Fibroblast of skin of right biceps (primary cell): ENCODE measurements at regions not wholly inside any gene's neighbourhood (a gene's known extent, or its start where the extent isn't known, plus 50 kb on each side); places are given as distances from the start of the nearest gene placed in this dataset.
A peak's percentile ranks its signal among the peaks of the same experiment; 100 is the strongest.

ENCODE experiments used
- DNase-seq: peaks from one replicate; pipeline ENCODE4 v3.0.0-alpha.2; 2013

DNA sequence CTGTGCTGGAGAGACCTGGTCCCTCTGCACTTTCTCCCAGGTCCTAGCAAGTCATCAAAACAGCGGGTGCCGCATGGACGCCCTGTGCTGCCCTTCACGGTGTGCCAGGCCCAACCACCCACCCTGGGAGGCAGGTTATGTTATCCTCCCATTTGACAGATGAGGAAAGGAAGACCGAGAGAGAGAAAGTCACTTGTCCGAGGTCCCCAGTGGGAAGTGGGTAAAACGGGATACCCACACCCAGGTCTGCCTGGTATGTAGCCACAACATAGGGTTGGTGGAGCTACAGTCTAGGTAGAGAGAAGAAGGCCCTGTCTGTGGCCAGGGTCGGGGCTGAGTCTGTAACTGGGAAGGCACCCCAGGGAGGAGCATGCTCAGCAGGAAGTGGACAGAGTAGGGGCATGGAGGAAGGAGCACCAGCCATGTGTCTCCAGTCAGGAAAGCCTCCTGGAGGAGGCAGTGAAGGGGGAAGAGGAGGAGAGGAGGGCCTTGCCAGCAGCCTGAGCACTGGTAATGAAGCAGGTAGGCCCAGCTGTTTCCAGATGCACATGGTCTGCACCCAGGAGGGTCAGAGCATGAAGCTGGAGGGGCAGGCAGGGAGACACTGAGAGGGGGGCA is 98.4 kb downstream of the ZFP36L2 start:
- no peak for DNase-seq

DNA sequence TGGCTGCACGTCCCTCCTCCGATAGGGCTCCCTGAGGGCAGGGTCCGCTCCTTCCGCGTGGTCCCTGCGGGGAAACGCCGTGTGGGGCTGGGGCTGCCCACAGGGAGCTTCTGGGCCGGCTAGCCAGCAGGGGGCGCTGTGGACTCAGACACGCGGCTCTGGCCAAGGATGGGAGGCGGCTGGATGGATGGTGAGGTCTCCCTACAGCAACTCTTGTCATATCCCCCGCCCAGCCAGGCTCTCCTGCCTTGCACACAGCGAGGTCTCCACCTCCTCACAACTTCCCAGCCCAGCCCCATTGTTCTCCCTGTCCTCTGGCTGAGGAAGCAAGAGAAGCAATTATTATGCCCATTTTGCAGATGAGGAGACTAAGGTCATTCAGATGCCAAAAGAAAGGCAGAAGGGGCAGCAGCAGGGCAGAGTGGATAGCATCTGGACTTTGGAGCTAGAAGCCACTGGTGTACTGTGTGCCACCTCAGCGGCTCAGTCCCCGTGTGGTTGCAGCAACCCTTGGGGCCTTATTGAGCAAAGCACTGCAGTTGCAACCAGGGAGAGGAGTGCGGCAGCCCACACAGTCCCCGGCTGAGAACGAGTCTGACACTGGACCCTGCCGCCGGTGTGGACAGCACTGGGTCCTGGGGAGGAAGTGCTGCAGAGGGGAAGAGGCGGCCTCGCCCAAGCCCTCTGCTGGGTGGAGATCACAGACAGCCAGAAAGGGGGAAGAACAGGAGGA is 99.0 kb downstream of the ZFP36L2 start:
- DNase-seq, result peak; percentile 50

GRCh38 chr2:43126817-43127207 is 99.6 kb downstream of the ZFP36L2 start:
- no peak for DNase-seq

DNA sequence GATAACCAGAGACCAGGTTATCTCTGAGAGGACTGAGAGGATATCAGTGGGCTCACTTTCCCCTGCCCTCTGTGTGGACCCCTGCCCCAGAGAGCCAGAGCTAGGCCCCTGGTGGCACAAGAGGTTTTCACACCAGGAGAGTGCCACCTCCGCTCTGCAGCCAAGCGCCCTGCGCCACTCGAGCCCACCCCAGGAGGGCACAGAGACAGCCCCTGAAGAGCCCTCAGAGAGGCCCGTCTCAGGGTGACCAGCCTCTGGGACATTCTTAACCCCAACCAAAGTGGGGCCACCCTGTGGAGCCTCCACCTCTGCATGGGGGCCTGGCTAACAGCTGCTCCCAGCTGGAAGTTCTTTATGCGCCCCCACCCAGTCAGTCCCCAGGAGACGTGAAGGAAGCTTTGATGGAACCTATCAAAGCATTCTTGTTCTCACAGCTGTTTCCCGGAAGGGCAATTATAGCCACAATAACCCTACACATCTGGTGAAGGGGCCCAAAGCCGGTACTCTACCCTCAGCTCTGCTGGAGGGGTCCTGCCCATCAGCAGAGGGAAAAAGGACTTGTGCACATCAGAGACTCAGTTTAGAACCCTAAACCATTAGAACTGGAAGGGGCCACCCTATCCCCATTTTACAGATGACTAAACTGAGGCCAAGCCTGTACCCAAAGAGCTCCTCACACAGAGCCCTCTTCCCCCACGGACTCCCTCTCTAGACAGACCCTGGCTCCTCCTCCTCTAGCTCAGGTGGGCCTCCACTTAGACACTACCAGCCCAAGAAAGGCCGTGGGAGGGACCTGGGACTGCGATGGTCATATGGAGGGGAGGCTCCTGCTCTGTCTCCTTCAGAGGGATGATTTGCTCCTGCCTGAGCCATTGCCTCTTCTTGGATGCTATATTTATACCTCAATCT is 101.1 kb downstream of the ZFP36L2 start:
- no peak for DNase-seq

DNA sequence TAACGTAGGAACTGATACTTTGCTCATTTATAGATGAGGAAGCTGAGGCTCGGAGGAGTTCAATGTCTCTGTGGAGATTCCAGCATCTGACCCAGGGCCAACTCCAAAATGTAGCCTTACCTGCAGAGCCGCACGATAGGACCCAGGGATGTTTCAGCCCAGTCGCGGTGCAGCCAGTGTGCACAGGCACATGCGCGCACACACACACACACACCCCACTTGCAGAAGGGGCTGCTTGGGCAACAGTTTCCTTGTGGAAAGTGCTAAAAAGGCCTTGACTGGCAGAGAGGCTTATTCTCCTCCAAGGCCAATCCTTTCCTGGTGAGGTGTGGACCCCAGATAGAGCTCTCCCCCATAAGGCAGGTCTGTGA is 101.7 kb downstream of the ZFP36L2 start:
- DNase-seq, result no peak

DNA sequence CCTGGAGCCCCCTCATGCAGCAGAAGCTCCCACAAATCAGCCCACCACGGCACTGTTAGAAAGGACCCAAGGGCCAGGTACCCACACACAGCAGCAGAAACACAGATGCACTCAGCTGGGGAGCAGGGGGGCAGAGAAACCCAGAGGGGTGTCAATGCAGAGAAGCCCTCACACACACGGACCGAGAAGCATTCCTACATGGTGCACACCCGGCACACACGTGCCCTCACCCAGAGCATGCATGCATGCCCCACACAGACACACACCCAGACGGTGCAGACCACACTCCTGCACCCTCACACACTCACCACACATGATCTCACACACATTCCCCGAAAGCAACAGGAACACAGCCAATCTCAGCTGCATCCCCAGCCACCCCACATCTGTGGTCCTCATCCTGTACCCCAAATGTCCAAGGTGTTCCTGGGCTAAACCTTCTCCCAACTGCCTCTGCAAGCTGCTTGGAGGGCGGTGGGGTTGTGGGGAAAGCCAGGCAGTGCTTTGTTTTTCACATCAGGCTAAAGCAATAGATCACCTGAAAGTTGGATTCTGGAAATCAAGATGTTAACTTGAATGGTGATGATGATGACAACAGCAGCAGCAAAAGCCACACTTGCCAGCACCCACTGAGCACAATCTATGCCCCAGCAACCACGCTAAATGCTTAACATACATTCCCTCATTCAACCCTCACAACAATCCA is 102.3 kb downstream of the ZFP36L2 start:
- DNase-seq, result no peak

GRCh38 chr2:43123486-43123885 is 102.9 kb downstream of the ZFP36L2 start:
- no peak for DNase-seq

GRCh38 chr2:43123028-43123427 is 103.4 kb downstream of the ZFP36L2 start:
- DNase-seq, result no peak

DNA sequence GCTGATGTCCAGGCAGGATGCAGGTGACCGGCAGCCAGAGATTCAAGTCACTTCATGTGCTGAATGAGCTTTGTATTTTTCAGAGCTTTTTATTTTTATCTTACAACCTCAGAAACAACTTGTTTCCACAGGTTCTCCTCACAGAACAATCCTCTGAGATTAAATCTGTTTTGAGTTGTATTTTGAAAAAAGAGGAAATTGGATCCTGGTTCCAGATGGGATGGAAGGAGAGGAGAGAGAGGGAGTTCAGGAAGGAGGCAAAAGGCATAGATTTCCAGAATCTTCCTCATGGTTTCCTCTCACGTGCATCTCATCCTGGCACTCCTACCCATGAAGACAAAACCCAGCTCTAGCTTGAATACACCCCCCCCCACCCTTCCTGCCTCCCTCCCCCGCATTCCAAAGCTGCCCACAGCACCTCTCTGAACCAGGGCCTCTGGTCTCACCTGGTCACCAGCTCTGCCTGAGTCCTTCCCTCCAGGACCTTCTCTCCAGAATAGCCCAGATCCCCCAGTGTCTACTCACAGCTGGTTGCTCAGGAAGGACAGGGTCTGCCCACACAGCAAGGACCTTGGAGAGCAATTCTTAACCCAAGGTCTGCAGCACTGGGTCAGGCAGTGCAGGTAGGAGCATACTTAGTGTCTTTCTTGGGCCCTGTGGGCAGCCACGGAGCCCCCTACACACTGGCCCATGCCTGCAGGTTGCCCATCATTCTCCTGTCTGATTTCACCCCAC is 104.7 kb downstream of the ZFP36L2 start:
- no peak for DNase-seq

GRCh38 chr2:43119303-43119702 is 107.1 kb downstream of the ZFP36L2 start:
- DNase-seq, result no peak

DNA sequence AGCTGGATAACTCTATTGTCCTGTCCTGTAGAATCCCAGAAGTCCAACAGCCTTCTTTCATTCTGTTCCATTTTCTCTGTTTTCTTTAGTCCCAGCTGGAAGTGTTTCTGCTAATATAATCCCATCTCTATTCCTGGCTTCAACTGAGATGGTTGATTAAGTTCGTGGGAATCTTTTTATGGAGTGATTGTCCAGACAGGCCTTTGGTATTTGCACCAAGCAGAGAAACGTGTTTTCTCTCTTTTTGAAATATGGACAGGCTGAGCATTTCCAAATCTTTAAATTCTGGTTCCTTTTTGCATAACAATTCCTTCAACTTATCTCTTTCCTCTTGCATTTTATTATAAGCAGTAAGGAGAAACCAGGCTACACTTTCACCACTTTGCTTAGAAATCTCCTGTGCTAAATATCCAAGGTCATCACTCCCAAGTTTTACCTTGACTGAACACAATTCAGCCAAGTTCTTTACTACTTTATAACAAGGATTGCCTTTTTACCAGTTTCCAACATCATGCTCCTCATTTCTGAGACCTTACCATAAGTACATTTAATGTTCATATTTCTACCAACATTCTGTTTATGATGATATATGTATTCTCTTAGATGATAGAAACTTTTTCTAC is 108.8 kb downstream of the ZFP36L2 start:
- DNase-seq, result no peak

GRCh38 chr2:43116988-43117387 is 109.4 kb downstream of the ZFP36L2 start:
- no peak for DNase-seq

DNA sequence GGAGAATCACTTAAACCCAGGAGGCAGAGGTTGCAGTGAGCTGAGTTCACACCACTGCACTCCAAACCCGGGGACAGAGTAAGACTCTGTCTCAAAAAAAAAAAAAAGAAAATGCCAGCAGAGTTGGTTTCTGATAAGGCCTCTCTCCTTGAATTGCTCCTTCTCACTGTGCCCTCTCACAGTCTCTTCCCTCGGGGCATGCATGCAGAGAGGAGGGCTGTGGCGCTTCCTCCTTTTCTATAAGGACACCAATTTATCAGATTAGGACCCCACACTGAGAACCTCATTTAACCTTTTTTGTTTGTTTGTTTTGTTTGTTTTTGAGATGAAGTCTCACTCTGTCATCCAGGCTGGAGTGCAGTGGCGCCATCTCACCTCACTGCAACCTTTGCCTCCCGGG is 110.5 kb downstream of the ZFP36L2 start:
- DNase-seq, result no peak

GRCh38 chr2:43114210-43114609 is 112.2 kb downstream of the ZFP36L2 start:
- peak; percentile 51 for DNase-seq

- DNase-seq, result no peak
These were observed 114.4 kb downstream of the ZFP36L2 start for GRCh38 chr2:43111788-43112554.

DNA sequence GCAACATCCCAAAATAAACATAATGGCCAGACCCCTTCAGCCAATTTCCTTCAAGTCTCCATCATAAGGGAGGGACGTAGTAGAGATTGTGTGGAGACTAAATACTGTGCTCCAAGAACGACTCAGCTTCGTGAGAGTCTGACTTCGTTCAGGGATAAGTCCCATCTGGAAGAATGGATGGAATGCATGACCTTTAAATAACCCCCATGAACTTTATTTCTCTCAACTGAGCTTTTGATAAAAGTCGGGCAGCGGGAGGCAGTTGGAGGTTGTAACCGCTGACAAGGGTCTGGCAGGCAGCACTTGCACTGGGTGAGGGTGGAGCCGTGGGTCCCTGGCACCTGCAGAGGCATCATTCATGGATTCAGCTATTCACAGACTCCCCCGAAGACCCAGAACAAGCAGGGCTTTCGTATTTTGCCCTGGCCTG is 115.9 kb downstream of the ZFP36L2 start:
- DNase-seq, result peak; percentile 85

- no peak for DNase-seq
These were observed 117.1 kb downstream of the ZFP36L2 start for GRCh38 chr2:43109261-43109743.

- DNase-seq, result no peak
These were observed 118.7 kb downstream of the ZFP36L2 start for GRCh38 chr2:43107679-43108078.

GRCh38 chr2:43106559-43107527 is 119.6 kb downstream of the ZFP36L2 start:
- peak; percentile 29 for DNase-seq
